ENCODE measurements at regions not wholly inside any gene's neighbourhood (a gene's known extent, or its start where the extent isn't known, plus 50 kb on each side); places are given as distances from the start of the nearest gene placed in this dataset.

DNA sequence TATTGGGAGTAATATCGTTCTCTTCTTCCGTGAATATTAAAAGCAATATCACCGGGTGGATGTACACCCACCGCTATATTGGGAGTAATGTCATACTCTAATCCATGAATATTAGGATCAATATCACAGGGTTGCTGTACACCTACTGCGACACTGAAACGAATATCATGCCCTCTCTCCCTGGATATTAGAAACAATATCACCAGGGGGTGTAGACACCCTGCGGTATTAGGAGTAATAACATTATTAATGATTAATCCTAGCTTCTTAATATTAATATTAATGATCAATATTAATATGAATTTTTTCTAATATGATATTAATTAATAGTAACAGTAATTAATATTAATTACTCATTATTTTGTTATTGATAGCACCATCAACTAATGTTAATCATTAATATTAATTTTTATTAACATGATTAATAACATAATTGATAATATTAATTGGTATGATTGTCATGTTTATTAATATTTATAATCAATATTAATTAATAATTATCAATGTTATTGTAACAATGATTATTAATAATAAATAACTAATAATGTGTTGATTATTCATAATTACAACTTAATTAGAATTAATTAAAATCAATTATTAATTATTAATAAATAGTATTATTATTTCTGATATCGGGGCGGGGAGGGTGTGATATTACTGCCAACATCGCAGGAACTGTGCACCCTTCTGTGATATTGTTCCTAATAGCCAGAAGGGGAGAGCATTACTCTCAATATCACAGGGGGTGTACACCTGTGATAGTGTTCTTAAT is 121.3 kb upstream of the C1GALT1 start:
- no peak for DNase-seq

DNA sequence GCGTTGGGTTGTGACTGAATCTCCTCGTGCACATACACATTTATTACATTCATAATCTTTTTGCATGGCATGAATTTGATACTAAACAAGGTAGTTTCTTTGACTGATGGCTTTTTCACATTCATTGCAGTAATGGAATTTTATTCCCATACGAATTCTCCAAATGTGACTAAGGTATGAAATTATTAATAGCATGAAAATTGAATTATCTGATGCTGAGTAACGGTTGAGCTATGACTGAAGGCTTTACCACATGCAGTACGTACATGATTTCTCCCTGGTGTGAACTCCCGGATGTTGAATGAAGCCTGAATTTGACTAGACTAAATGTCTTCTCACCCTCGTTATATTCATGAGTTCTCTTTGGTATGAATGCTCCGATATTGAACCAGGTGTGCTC is 104.4 kb upstream of the C1GALT1 start:
- DNase-seq, result no peak

- no peak for DNase-seq
Observed at GRCh38 chr7:7080802-7081201, 101.5 kb upstream of the C1GALT1 start.

DNA sequence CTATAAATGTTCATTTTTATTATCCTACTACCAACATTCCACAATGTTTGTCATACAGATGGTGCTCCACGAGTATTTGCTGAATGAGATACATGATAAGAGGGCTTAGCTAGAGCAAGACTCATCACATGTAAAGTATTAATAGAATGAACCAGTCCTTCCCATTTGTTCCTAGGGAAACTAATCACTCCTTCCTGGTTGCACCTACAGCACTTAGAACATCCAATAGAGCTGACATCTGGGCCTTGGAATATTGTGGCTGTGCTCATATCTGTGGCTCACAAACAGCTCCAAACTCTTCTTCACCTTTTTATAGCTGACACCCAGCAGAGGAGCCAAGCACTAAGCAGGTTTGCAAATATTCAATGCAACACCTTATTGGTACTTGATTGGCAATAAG is 91.9 kb upstream of the C1GALT1 start:
- no peak for DNase-seq

- no peak for DNase-seq
Observed at GRCh38 chr7:7098280-7098818, 84.0 kb upstream of the C1GALT1 start.

GRCh38 chr7:7099584-7100014 is 82.7 kb upstream of the C1GALT1 start:
- DNase-seq, result no peak

DNA sequence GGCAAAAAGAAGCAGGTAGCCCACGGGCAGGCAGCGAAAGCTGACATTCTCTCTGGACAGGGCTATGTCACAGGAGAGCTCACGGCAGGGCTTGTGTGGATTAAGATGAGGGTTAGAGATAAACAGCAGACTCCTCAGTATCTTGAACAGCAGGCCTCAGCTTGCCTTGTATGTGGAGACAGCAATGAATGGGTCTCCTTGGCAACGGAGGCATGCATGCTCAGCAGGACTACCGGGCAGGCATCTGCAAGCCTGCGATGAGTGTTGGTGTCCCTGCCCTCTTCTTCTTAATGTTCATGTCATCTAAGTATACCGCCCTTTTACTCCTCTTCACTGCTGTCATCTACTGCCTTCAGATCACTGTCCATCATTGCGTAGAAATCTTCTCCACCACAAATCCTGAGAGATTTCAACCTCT is 81.9 kb upstream of the C1GALT1 start:
- DNase-seq, result no peak

DNA sequence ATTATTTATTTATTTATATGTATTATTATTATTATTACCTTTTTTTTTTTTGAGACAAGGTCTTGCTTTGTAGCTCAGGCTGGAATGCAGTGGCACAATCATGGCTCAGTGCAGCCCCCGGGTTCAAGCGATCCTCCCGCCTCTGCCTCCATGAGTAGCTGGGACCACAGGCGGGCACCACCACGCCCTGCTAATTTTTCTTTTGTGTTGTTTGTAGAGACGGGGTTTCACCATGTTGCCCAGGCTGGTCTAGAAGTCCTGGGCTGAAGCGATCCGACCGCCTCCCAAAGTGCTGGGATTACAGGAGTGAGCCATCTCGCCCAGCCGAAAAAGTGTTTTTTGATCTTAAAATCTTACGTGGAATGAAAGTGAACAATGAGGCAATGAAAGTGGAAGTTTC is 79.4 kb upstream of the C1GALT1 start:
- no peak for DNase-seq

- DNase-seq, result peak in 1 of 5 donors; percentile 63
Observed at GRCh38 chr7:7103343-7104313, 78.7 kb upstream of the C1GALT1 start.

- no peak for DNase-seq
Observed at GRCh38 chr7:7104314-7104698, 78.0 kb upstream of the C1GALT1 start.

DNA sequence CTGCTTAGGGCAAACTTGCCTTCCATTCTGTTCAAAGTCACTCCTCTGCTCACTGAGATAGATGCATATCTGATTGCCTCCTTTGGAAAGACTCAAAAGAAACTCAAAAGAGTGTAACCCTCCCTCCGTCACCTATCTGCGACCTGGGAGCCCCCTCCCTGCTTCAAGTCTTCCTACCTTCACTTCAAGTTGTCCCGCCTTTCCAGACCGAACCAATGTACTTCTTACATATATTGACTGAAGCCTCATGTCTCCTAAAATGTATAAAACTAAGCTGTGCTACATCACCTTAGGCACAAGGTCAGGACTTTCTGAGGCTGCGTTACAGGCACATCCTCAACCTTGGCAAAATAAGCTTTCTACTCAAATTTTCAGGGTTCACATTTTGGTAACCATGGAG is 77.4 kb upstream of the C1GALT1 start:
- no peak for DNase-seq

DNA sequence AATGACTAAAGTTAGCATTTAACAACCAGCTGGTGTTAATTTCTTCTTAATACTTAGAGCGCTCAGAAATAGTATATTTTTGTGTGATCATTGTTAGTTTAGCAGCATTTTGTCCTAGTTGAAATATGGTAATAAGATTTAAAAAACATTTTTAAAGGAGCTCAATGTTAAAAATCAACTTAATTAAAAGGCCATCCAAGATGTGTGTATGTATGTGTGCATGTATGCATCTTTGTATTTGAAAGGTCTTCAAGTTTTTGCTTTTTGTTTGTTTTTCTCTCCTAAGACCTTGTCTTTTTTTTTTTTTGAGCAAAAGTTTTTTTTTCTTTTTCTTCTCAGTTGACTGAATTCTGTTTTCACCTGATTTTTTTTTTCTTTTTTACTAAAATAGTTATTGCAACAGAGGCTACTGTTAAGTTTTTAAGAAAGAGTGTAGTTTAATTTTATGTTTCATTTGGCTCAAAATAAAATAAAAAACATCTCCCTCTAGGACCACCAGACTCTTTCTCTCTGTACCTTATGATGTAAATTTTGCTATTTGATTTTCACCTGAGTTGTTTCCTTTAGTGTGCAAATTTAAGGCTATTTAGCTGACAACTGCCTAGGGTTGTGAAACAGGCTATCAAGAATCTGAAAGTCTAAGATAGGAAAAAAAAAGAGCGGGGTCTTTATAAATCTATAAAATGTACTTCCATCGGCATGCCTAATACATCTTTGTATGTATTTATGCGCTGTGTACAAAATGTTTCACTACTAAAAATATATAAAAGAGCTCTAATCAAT is 76.4 kb upstream of the C1GALT1 start:
- DNase-seq, result no peak

DNA sequence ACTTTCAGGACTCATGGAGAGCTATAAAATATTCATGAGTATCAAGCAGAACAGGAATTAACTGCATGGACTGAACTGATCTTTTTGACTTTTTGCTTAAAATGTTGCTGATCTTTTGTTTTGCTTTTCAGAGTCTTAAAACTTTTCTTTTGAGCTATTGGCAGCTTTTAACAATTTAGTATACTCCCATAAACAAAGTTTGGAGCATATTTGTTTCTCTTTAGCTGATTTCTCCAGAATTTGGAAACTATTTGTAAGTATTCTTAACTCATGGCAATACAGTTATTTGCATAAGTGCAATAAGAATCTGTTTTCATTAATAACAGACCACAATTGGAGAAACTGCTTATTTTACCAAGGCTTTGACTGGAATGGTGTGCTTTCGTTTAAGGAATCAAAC is 73.4 kb upstream of the C1GALT1 start:
- DNase-seq, result no peak

GRCh38 chr7:7109934-7110333 is 72.4 kb upstream of the C1GALT1 start:
- no peak for DNase-seq

- no peak for DNase-seq
Observed at GRCh38 chr7:7110706-7111105, 71.6 kb upstream of the C1GALT1 start.

- DNase-seq, result no peak
Observed at GRCh38 chr7:7112868-7113267, 69.5 kb upstream of the C1GALT1 start.

GRCh38 chr7:7114575-7115291 is 67.6 kb upstream of the C1GALT1 start:
- DNase-seq, result no peak

DNA sequence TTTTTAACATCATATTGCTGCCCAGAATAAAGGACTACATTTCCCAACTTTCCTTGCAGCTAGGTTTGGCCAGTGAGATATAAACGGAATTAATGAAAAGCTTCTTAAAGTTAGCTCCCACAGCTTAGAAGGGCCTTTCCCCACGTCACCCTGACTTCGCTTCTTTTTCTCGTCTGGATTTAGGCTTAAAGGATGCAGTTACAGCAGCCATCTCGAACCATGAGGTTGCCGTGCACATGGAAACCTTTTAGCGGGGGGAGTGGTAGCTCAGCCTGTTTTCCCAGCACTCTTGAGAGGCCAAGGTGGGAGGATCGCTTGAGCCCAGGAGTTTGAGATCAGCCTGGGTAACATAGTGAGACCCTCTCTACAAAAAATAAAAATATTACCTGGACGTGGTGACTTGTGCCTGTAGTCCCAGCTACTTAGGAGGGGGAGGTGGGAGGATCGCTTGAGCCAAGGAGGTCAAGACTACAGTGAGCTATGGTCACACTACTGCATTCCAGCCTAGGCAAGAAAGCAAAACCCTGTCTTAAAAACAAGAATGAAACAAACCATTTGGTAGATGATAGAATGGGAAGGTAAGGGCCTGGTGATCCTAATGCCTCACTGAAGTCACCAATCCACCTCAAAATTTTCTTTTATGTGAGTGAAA is 64.3 kb upstream of the C1GALT1 start:
- DNase-seq, result no peak

DNA sequence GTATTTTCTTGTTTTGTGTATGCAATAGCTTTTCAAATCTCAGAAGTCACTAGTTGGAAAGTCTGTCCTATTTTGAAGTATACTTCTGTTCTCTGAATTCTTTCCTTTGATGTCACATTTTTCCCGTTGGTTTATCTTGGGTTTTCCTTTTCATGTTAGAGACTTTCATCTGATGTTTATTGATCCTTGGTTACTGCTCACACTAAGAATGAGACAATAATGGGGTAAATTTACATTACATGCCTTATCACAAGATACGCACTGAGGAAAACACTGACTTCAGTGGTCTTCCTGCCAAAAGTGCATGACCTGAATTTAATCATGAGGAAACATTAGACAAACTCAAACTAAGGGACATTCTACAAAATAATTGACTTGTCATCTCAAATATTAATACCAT is 63.5 kb upstream of the C1GALT1 start:
- DNase-seq, result no peak

DNA sequence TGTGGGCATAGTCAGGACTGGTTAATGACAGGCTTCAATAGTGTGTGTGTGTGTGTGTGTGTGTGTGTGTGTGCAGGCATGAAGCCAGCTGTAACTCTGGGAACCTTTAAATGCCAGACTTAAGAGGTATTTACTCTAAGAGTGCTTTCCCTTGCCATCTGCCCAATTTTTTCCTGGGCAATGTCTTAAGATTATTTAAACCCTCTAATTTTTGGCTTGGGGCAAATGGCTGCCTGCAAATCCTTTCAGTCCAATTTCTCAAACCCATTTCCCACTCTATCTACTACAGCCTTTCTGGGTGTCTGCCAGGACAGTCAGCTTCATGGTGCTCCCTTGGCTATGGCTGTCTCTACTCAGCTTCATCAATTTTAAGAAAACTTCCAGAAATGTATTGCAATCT is 62.6 kb upstream of the C1GALT1 start:
- DNase-seq, result no peak

GRCh38 chr7:7122033-7122478 is 60.3 kb upstream of the C1GALT1 start:
- no peak for DNase-seq

Data from T-helper 1 cell (primary cell).